ENCODE measurements at regions not wholly inside any gene's neighbourhood (a gene's known extent, or its start where the extent isn't known, plus 50 kb on each side); places are given as distances from the start of the nearest gene placed in this dataset.

- no peak for TF ChIP-seq CTCF (IDR thresholded peaks at IDR 0.05)
- TF ChIP-seq POLR2A (IDR thresholded peaks at IDR 0.05) = no peak
Measured at GRCh38 chr16:86015606-86016005, 116.6 kb downstream of the IRF8 start.

Measured in lower leg skin (tissue), 3 donors.